SU-DHL-6 (cell line): ENCODE measurements at regions not wholly inside any gene's neighbourhood (a gene's known extent, or its start where the extent isn't known, plus 50 kb on each side); places are given as distances from the start of the nearest gene placed in this dataset.

Source experiments
- H2AFZ ChIP-seq: fragments of 200-600 bp; sonication (generic); 2 replicates; pipeline ENCODE4 v1.6.1; 2014; ENCODE audit warnings: low read depth, mild to moderate bottlenecking, moderate library complexity, mixed read lengths, antibody characterized with exemption, low read length; ENCODE audit not compliant: severe bottlenecking
- H3F3A ChIP-seq: fragments of 200-600 bp; shearing (Covaris generic); 2 replicates; pipeline ENCODE4 v1.6.0; 2016; ENCODE audit warnings: antibody characterized with exemption, mild to moderate bottlenecking; ENCODE audit not compliant: insufficient read depth
- H3K27ac ChIP-seq: fragments of 200-600 bp; sonication (generic); 2 replicates; pipeline ENCODE4 v1.5.1; 2016; ENCODE audit warnings: low read depth, mild to moderate bottlenecking, low read length, moderate library complexity, mixed read lengths
- H3K27me3 ChIP-seq: fragments of 200-600 bp; sonication (generic), shearing (Covaris generic); 2 replicates; pipeline ENCODE4 v1.6.0; 2014; ENCODE audit warnings: mild to moderate bottlenecking, low read length
- H3K36me3 ChIP-seq: fragments of 200-600 bp; sonication (generic); 2 replicates; pipeline ENCODE4 v1.6.1; 2014; ENCODE audit warnings: mild to moderate bottlenecking, low read length, mixed read lengths
- H3K4me2 ChIP-seq: fragments of 300-600, 200-600 bp; shearing (Covaris generic), sonication (generic); 2 replicates; pipeline ENCODE4 v1.6.0; 2014; ENCODE audit warnings: low read length, low read depth, mild to moderate bottlenecking; ENCODE audit not compliant: poor library complexity, severe bottlenecking
- H3K4me3 ChIP-seq: fragments of 200-600 bp; sonication (generic); 2 replicates; pipeline ENCODE4 v1.5.1; 2014; ENCODE audit warnings: antibody characterized with exemption, low read length, mild to moderate bottlenecking, mixed read lengths; ENCODE audit not compliant: insufficient read depth, poor library complexity, severe bottlenecking
- H3K79me2 ChIP-seq: fragments of 200-600 bp; sonication (generic); 2 replicates; pipeline ENCODE4 v1.6.1; 2014; ENCODE audit warnings: mild to moderate bottlenecking, low read length, moderate library complexity; ENCODE audit not compliant: insufficient read depth
- H3K9ac ChIP-seq: fragments of 200-600 bp; sonication (generic); 2 replicates; pipeline ENCODE4 v1.7.0; 2014; ENCODE audit warnings: mild to moderate bottlenecking, low read length
- H3K9me2 ChIP-seq: fragments of 200-600 bp; sonication (generic); replicated peaks from 2 replicates; pipeline ENCODE4 v1.6.1; 2014; ENCODE audit warnings: low read length; ENCODE audit not compliant: insufficient read depth
- H3K9me3 ChIP-seq: fragments of 200-600 bp; sonication (generic); 2 replicates; pipeline ENCODE4 v1.6.1; 2014; ENCODE audit warnings: low read length, mixed read lengths; ENCODE audit not compliant: insufficient read depth
- H4K20me1 ChIP-seq: fragments of 200-600 bp; sonication (generic); 2 replicates; pipeline ENCODE4 v1.6.1; 2014; ENCODE audit warnings: low read depth, mild to moderate bottlenecking, antibody characterized with exemption, low read length, moderate library complexity, mixed read lengths
- CTCF ChIP-seq: fragments of 200-600 bp; sonication (generic); IDR thresholded peaks from one replicate; pipeline ENCODE4 v1.5.1; 2017; ENCODE audit warnings: antibody characterized with exemption, mild to moderate bottlenecking, low read length, moderate library complexity; ENCODE audit not compliant: insufficient read depth, poor library complexity, severe bottlenecking
- EZH2phosphoT487 ChIP-seq: fragments of 200-600 bp; sonication (generic), shearing (Covaris generic); conservative IDR thresholded peaks from 2 replicates; pipeline ENCODE4 v1.6.1; 2018; ENCODE audit warnings: mild to moderate bottlenecking, antibody characterized with exemption, low read length, moderate library complexity, mixed read lengths

GRCh38 chr7:57250801-57251200 lies 118.6 kb upstream of the ZNF479 start:
- H3K4me3 ChIP-seq = no peak overlapping the region
- H4K20me1 ChIP-seq = no peaks in the 10 kb centered on the region
- no peak overlapping the region for H3K9ac ChIP-seq
- H3K9me2 ChIP-seq = no peaks in the 10 kb centered on the region; the same call in 1 of the 2 replicates
- H3K36me3 ChIP-seq = no peaks in the 10 kb centered on the region
- H3K27me3 ChIP-seq = no peaks in the 10 kb centered on the region
- no peak overlapping the region for H2AFZ ChIP-seq
- H3K27ac ChIP-seq = no peak overlapping the region
- peaks cover 9% of the 10 kb centered on the region for H3K9me3 ChIP-seq
- no peaks in the 10 kb centered on the region for H3F3A ChIP-seq
- no peaks in the 10 kb centered on the region for H3K79me2 ChIP-seq
- H3K4me2 ChIP-seq = no peak overlapping the region
- no peak for TF ChIP-seq EZH2phosphoT487
- TF ChIP-seq CTCF = no peak

- peaks cover 3% of the 10 kb centered on the region; the same call in 1 of the 2 replicates for H3K9me3 ChIP-seq
These were observed 124.6 kb upstream of the ZNF479 start for GRCh38 chr7:57256637-57257375.

GRCh38 chr7:57274535-57275283 lies 142.5 kb upstream of the ZNF479 start:
- Histone ChIP-seq H3K9me2 (no peaks in the 10 kb centered on the region), H3K36me3 (no peaks in the 10 kb centered on the region), H3K4me3 (no peak overlapping the region), H2AFZ (no peak overlapping the region), H4K20me1 (no peaks in the 10 kb centered on the region), H3K4me2 (no peak overlapping the region), H3K9me3 (peaks cover 50% of the 10 kb centered on the region; the same call in 1 of the 2 replicates), H3K9ac (no peak overlapping the region), H3F3A (no peaks in the 10 kb centered on the region), H3K79me2 (no peaks in the 10 kb centered on the region), H3K27me3 (no peaks in the 10 kb centered on the region), H3K27ac (no peak overlapping the region)
- TF ChIP-seq EZH2phosphoT487 = no peak
- TF ChIP-seq CTCF = no peak

More at GRCh38 chr7:57256637-57257375, 124.6 kb upstream of the ZNF479 start:
- no peak overlapping the region for H3K4me2 ChIP-seq
- no peak overlapping the region for H3K4me3 ChIP-seq
- no peak overlapping the region for H2AFZ ChIP-seq
- H3K27me3 ChIP-seq = no peaks in the 10 kb centered on the region
- no peaks in the 10 kb centered on the region for H3K36me3 ChIP-seq
- H4K20me1 ChIP-seq = no peaks in the 10 kb centered on the region
- H3K79me2 ChIP-seq = no peaks in the 10 kb centered on the region
- H3K9ac ChIP-seq = no peak overlapping the region
- no peaks in the 10 kb centered on the region; the same call in 1 of the 2 replicates for H3K9me2 ChIP-seq
- TF ChIP-seq CTCF (no peak), EZH2phosphoT487 (no peak)
- H3K27ac ChIP-seq = no peak overlapping the region
- H3F3A ChIP-seq = no peaks in the 10 kb centered on the region
